ENCODE measurements at regions not wholly inside any gene's neighbourhood (a gene's known extent, or its start where the extent isn't known, plus 50 kb on each side); places are given as distances from the start of the nearest gene placed in this dataset.
"Not testable (repeated sequence)": the region's sequence is repeated elsewhere in the genome, so short reads cannot be mapped to it uniquely, and the experiment has no call there.

- Histone ChIP-seq H3K36me3 (ENCODE audit: control insufficient read depth, insufficient read depth, low read length) (no peaks in the 10 kb centered on the region), H3K9me3 (ENCODE audit: control insufficient read depth, insufficient read depth, low read depth, low read length) (no peaks in the 10 kb centered on the region), H3K4me1 (ENCODE audit: control insufficient read depth, insufficient read depth, low read length) (no peaks in the 10 kb centered on the region), H3K27me3 (ENCODE audit: control insufficient read depth, insufficient read depth, low read length) (no peaks in the 10 kb centered on the region), H3K4me3 (ENCODE audit: low read depth in 2 of 2, low read length in 2 of 2) (no peak overlapping the region), H3K27ac (ENCODE audit: low read length) (no peak overlapping the region)
- DNase-seq (ENCODE audit: low read depth, low spot score) (no peak), ATAC-seq (no peak)
- POLR2A ChIA-PET, result no interaction called here
- intact Hi-C loops (cut with micrococcal nuclease; ENCODE audit: unreplicated experiment) (no loop called here), in situ Hi-C loops (cut with HindIII; ENCODE audit: low pct_unique_long_range_greater_than_20kb, low sequenced_read_pairs) (no loop called here)
- BruUV-seq (replicated peaks), result no TSS peak
- CTCF ChIA-PET, result no interaction called here
- TF ChIP-seq SIN3A (IDR thresholded peaks at IDR 0.05; ENCODE audit: borderline replicate concordance, insufficient read depth, low read depth, low read length) (no peak), CTCF (IDR thresholded peaks at IDR 0.05) (no peak), REST (IDR thresholded peaks at IDR 0.05; ENCODE audit: insufficient read depth in 1 of 2, low read depth in 2 of 2, low read length in 1 of 2) (no peak), POLR2AphosphoS5 (IDR thresholded peaks at IDR 0.05; ENCODE audit: low read depth, low read length) (no peak)
Observed at GRCh38 chr6:37757381-37757780, 59.7 kb upstream of the MDGA1 start.

GRCh38 chr6:37756135-37756534 lies 58.5 kb upstream of the MDGA1 start:
- H3K27me3 ChIP-seq (ENCODE audit: control insufficient read depth, insufficient read depth, low read length), result no peaks in the 10 kb centered on the region
- H3K9me3 ChIP-seq (ENCODE audit: control insufficient read depth, insufficient read depth, low read depth, low read length), result no peaks in the 10 kb centered on the region
- no peak overlapping the region for H3K27ac ChIP-seq (ENCODE audit: low read length)
- POLR2A ChIA-PET, result no interaction called here
- TF ChIP-seq POLR2AphosphoS5 (IDR thresholded peaks at IDR 0.05; ENCODE audit: low read depth, low read length), result no peak
- no peak for TF ChIP-seq SIN3A (IDR thresholded peaks at IDR 0.05; ENCODE audit: borderline replicate concordance, insufficient read depth, low read depth, low read length)
- DNase-seq (ENCODE audit: low read depth, low spot score) (no peak), ATAC-seq (no peak)
- H3K4me1 ChIP-seq (ENCODE audit: control insufficient read depth, insufficient read depth, low read length), result no peaks in the 10 kb centered on the region
- no TSS peak for BruUV-seq (replicated peaks)
- H3K36me3 ChIP-seq (ENCODE audit: control insufficient read depth, insufficient read depth, low read length), result no peaks in the 10 kb centered on the region
- in situ Hi-C loops (cut with HindIII; ENCODE audit: low pct_unique_long_range_greater_than_20kb, low sequenced_read_pairs) (no loop called here), intact Hi-C loops (cut with micrococcal nuclease; ENCODE audit: unreplicated experiment) (no loop called here)
- CTCF ChIA-PET, result no interaction called here
- no peak overlapping the region for H3K4me3 ChIP-seq (ENCODE audit: low read depth in 2 of 2, low read length in 2 of 2)

GRCh38 chr6:37752718-37753117 lies 55.0 kb upstream of the MDGA1 start:
- DNase-seq (ENCODE audit: low read depth, low spot score) (no peak), ATAC-seq (no peak)
- CTCF ChIA-PET, result no interaction called here
- Histone ChIP-seq H3K36me3 (ENCODE audit: control insufficient read depth, insufficient read depth, low read length) (no peaks in the 10 kb centered on the region), H3K9me3 (ENCODE audit: control insufficient read depth, insufficient read depth, low read depth, low read length) (no peaks in the 10 kb centered on the region), H3K27ac (ENCODE audit: low read length) (no peak overlapping the region), H3K27me3 (ENCODE audit: control insufficient read depth, insufficient read depth, low read length) (no peaks in the 10 kb centered on the region), H3K4me1 (ENCODE audit: control insufficient read depth, insufficient read depth, low read length) (no peaks in the 10 kb centered on the region), H3K4me3 (ENCODE audit: low read depth in 2 of 2, low read length in 2 of 2) (no peak overlapping the region)
- TF ChIP-seq SIN3A (IDR thresholded peaks at IDR 0.05; ENCODE audit: borderline replicate concordance, insufficient read depth, low read depth, low read length), result no peak
- no peak for TF ChIP-seq REST (IDR thresholded peaks at IDR 0.05; ENCODE audit: insufficient read depth in 1 of 2, low read depth in 2 of 2, low read length in 1 of 2)
- no peak for TF ChIP-seq TCF7L2 (IDR thresholded peaks at IDR 0.05; ENCODE audit: low read depth, low read length)
- no peak for TF ChIP-seq POLR2AphosphoS5 (IDR thresholded peaks at IDR 0.05; ENCODE audit: low read depth, low read length)
- no peak for TF ChIP-seq CTCF (IDR thresholded peaks at IDR 0.05)
- in situ Hi-C loops (cut with HindIII; ENCODE audit: low pct_unique_long_range_greater_than_20kb, low sequenced_read_pairs), result no loop called here
- POLR2A ChIA-PET, result interaction anchor here (0.9 kb wide), 1 partner anchor 30 kb away, joined by 3 read pairs; no protein-coding TSS in a partner anchor
- intact Hi-C loops (cut with micrococcal nuclease; ENCODE audit: unreplicated experiment), result no loop called here
- BruUV-seq (replicated peaks), result no TSS peak

GRCh38 chr6:37749367-37749766 lies 51.7 kb upstream of the MDGA1 start:
- intact Hi-C loops (cut with micrococcal nuclease; ENCODE audit: unreplicated experiment); in situ Hi-C loops (cut with HindIII; ENCODE audit: low pct_unique_long_range_greater_than_20kb, low sequenced_read_pairs); H3K9me3 ChIP-seq (ENCODE audit: control insufficient read depth, insufficient read depth, low read depth, low read length); H3K4me1 ChIP-seq (ENCODE audit: control insufficient read depth, insufficient read depth, low read length); H3K27ac ChIP-seq (ENCODE audit: low read length); BruUV-seq (replicated peaks); DNase-seq (ENCODE audit: low read depth, low spot score); H3K36me3 ChIP-seq (ENCODE audit: control insufficient read depth, insufficient read depth, low read length); POLR2A ChIA-PET; H3K27me3 ChIP-seq (ENCODE audit: control insufficient read depth, insufficient read depth, low read length); H3K4me3 ChIP-seq (ENCODE audit: low read depth in 2 of 2, low read length in 2 of 2); ATAC-seq: not testable (repeated sequence)
- CTCF ChIA-PET, result interaction anchor here (0.7 kb wide), 1 partner anchor 23 kb away, joined by 3 read pairs; no protein-coding TSS in a partner anchor
